D721Med (cell line): ENCODE measurements at regions not wholly inside any gene's neighbourhood (a gene's known extent, or its start where the extent isn't known, plus 50 kb on each side); places are given as distances from the start of the nearest gene placed in this dataset.
A peak's percentile ranks its signal among the peaks of the same experiment; 100 is the strongest.

ENCODE experiments used
- DNase-seq: peaks from one replicate; pipeline ENCODE4 v3.0.0; 2011; ENCODE audit warnings: low spot score; ENCODE audit not compliant: insufficient read length
- FAIRE-seq: peaks from 2 replicates; lab custom pipeline; 2011; peaks lifted over from hg19 to GRCh38; lab: Jason Lieb, UNC
- CTCF ChIP-seq: IDR thresholded peaks from 2 replicates; pipeline ENCODE4 v1.5.1; 2012; ENCODE audit warnings: mild to moderate bottlenecking, control low read depth; ENCODE audit not compliant: insufficient read depth; ENCODE audit errors: missing control alignments

- FAIRE-seq = no peak
- TF ChIP-seq CTCF = no peak
- DNase-seq = no peak
Observed at GRCh38 chr14:29442696-29443095, 485.0 kb downstream of the PRKD1 start.

DNA sequence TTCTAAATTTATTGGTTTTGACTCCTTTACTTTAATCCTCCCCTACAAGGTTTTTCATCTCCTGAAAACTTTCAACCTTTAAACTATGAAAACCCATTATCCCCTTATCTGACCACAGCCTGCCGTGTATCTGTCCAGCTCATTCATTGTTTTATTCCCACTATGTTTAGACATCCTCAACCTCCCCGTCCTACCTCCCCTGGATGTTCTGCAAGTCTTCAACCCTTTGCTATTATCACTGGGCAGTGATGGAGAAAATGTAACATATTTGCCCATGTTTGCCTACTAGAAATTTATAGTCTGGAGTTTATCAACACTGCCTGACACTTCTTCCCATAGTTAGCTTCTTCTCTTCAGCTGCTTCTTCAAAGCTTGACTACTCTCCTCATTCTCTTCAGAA lies 483.4 kb downstream of the PRKD1 start:
- DNase-seq (no peak), FAIRE-seq (no peak)
- no peak for TF ChIP-seq CTCF

DNA sequence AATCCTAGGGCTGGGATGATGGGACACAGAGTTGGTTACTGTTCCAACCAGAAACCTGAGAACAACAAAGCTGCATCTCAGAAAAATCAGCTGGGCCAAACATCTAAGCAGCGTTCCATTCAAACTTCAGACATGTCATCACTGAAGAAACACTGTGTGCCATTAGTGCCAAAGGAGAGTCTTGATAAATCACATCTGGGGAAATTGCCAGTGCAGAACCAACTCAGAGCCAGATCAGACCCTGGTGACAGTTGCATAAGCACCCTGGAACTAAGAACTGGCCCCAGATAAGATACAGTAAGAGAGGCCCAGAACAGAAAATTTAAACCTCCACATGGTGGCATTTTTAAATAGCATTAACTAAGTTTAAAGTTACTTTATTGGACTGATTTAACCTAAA lies 482.8 kb downstream of the PRKD1 start:
- FAIRE-seq (no peak), DNase-seq (no peak)
- TF ChIP-seq CTCF = no peak

GRCh38 chr14:29446971-29447370 lies 480.7 kb downstream of the PRKD1 start:
- DNase-seq = no peak
- no peak for TF ChIP-seq CTCF
- FAIRE-seq = peak; percentile 6

GRCh38 chr14:29451941-29452340 lies 475.7 kb downstream of the PRKD1 start:
- DNase-seq (no peak), FAIRE-seq (no peak)
- no peak for TF ChIP-seq CTCF

- FAIRE-seq (no peak), DNase-seq (no peak)
- TF ChIP-seq CTCF = no peak
Observed at GRCh38 chr14:29453045-29453444, 474.6 kb downstream of the PRKD1 start.

DNA sequence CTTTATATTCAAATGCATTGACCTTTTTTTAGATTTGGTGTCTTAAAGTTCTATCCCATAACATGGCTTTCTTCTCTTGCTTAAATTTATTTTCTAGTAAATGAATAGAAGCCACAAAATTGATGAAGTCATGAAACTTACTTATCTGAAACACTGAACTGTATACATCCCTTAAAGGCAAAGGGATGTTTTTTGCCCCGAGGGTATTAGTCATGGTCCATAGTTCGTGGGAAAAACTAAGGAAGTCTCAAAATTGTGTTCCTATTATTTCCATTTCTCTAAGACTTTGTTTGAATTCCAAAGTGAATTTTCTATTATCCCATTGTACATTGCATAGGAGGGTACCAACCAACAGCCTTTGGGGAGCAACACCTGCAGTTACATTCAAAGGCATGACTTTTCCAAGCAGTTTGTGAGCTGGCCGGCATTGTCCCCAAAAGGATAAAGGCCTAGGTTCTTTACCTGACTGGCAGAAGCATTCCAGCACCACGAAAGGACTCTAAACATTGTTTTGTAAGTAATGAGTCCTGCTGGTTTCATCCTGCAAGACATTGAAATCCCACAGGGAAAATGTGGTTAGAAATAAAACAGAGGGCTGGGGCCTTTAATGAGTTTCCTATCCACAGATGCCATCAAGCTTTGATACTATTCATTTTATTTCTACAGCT lies 473.5 kb downstream of the PRKD1 start:
- no peak for FAIRE-seq
- DNase-seq = no peak
- no peak for TF ChIP-seq CTCF
